ENCODE measurements at regions not wholly inside any gene's neighbourhood (a gene's known extent, or its start where the extent isn't known, plus 50 kb on each side); places are given as distances from the start of the nearest gene placed in this dataset.

DNA sequence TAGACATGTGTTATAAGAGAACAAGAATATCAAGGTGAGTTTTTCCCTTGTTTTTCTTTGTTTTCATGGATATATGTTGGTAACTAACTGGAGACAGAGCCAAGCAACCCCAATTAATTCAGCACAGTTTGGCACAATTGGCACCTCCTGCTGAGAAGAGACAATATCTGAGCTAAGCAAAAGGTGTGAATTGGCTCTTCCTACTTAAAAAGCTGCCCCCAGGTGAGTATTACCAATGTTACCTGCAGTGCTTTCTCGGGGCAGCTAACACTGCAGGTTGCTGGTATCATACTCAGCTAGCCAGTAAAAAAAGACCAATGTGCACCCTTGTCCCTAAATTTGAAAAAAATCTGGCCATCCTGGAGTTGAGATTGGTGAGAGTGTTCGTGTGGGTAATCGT lies 871.2 kb upstream of the TENM3 start (continued):
- no peak for TF ChIP-seq ZNF615 (CRISPR knock-in tag; IDR thresholded peaks at IDR 0.05; ENCODE audit: borderline replicate concordance)
- TF ChIP-seq, protein P1, sequence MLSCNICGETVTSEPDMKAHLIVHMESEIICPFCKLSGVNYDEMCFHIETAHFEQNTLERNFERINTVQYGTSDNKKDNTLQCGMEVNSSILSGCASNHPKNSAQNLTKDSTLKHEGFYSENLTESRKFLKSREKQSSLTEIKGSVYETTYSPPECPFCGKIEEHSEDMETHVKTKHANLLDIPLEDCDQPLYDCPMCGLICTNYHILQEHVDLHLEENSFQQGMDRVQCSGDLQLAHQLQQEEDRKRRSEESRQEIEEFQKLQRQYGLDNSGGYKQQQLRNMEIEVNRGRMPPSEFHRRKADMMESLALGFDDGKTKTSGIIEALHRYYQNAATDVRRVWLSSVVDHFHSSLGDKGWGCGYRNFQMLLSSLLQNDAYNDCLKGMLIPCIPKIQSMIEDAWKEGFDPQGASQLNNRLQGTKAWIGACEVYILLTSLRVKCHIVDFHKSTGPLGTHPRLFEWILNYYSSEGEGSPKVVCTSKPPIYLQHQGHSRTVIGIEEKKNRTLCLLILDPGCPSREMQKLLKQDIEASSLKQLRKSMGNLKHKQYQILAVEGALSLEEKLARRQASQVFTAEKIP (CRISPR knock-in tag; IDR thresholded peaks at IDR 0.05; ENCODE audit: borderline replicate concordance) = no peak
- TF ChIP-seq XRCC5 (optimal IDR thresholded peaks at IDR 0.05; ENCODE audit: low read length) = no peak
- TF ChIP-seq, protein P2, sequence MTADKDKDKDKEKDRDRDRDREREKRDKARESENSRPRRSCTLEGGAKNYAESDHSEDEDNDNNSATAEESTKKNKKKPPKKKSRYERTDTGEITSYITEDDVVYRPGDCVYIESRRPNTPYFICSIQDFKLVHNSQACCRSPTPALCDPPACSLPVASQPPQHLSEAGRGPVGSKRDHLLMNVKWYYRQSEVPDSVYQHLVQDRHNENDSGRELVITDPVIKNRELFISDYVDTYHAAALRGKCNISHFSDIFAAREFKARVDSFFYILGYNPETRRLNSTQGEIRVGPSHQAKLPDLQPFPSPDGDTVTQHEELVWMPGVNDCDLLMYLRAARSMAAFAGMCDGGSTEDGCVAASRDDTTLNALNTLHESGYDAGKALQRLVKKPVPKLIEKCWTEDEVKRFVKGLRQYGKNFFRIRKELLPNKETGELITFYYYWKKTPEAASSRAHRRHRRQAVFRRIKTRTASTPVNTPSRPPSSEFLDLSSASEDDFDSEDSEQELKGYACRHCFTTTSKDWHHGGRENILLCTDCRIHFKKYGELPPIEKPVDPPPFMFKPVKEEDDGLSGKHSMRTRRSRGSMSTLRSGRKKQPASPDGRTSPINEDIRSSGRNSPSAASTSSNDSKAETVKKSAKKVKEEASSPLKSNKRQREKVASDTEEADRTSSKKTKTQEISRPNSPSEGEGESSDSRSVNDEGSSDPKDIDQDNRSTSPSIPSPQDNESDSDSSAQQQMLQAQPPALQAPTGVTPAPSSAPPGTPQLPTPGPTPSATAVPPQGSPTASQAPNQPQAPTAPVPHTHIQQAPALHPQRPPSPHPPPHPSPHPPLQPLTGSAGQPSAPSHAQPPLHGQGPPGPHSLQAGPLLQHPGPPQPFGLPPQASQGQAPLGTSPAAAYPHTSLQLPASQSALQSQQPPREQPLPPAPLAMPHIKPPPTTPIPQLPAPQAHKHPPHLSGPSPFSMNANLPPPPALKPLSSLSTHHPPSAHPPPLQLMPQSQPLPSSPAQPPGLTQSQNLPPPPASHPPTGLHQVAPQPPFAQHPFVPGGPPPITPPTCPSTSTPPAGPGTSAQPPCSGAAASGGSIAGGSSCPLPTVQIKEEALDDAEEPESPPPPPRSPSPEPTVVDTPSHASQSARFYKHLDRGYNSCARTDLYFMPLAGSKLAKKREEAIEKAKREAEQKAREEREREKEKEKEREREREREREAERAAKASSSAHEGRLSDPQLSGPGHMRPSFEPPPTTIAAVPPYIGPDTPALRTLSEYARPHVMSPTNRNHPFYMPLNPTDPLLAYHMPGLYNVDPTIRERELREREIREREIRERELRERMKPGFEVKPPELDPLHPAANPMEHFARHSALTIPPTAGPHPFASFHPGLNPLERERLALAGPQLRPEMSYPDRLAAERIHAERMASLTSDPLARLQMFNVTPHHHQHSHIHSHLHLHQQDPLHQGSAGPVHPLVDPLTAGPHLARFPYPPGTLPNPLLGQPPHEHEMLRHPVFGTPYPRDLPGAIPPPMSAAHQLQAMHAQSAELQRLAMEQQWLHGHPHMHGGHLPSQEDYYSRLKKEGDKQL (CRISPR knock-in tag; IDR thresholded peaks at IDR 0.05; ENCODE audit: low read depth) = no peak
- TF ChIP-seq, protein P3, sequence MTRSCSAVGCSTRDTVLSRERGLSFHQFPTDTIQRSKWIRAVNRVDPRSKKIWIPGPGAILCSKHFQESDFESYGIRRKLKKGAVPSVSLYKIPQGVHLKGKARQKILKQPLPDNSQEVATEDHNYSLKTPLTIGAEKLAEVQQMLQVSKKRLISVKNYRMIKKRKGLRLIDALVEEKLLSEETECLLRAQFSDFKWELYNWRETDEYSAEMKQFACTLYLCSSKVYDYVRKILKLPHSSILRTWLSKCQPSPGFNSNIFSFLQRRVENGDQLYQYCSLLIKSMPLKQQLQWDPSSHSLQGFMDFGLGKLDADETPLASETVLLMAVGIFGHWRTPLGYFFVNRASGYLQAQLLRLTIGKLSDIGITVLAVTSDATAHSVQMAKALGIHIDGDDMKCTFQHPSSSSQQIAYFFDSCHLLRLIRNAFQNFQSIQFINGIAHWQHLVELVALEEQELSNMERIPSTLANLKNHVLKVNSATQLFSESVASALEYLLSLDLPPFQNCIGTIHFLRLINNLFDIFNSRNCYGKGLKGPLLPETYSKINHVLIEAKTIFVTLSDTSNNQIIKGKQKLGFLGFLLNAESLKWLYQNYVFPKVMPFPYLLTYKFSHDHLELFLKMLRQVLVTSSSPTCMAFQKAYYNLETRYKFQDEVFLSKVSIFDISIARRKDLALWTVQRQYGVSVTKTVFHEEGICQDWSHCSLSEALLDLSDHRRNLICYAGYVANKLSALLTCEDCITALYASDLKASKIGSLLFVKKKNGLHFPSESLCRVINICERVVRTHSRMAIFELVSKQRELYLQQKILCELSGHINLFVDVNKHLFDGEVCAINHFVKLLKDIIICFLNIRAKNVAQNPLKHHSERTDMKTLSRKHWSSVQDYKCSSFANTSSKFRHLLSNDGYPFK (CRISPR knock-in tag; IDR thresholded peaks at IDR 0.05; ENCODE audit: borderline replicate concordance) = no peak
- TF ChIP-seq, protein P4, sequence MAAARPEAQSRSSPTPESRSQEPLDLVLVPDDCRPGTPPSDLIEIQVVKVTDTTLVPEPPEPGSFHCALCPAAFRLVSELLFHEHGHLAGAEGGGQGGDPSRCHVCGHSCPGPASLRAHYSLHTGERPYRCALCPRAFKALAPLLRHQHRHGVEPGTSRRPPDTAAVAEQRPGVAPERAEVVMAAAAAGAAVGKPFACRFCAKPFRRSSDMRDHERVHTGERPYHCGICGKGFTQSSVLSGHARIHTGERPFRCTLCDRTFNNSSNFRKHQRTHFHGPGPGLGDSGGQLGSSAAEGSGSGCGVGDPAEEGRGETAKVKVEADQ (CRISPR knock-in tag; IDR thresholded peaks at IDR 0.05; ENCODE audit: borderline replicate concordance) = no peak

Data from HepG2 (cell line).